IMR-90 (cell line): ENCODE measurements at regions not wholly inside any gene's neighbourhood (a gene's known extent, or its start where the extent isn't known, plus 50 kb on each side); places are given as distances from the start of the nearest gene placed in this dataset.

Source experiments
- ATAC-seq: fragments of 200-7000 bp; cut with Tn5 transposase; 2 replicates; pipeline ENCODE4 v1.9.1; 2020; ENCODE audit warnings: low read depth, mild to moderate bottlenecking, moderate library complexity
- BruUV-seq: library from RNA; stranded (reverse); fragments of 400-500 nt; replicated peaks from 2 replicates; lab custom pipeline; 2021; lab: Mats Ljungman, UMichigan
- CTCF ChIA-PET: fragments of 300-600 bp; formaldehyde crosslinking; extraction: SDS; loops from one replicate; lab custom pipeline; 2021; ENCODE audit warnings: antibody characterized with exemption; lab: Yijun Ruan, JAX
- POLR2A ChIA-PET: fragments of 300-600 bp; sonication (Branson Sonifier 250); formaldehyde crosslinking; loops from one replicate; lab custom pipeline; 2022; ENCODE audit warnings: antibody characterized with exemption; ENCODE audit not compliant: unreplicated experiment; lab: Charles Lee
- DNase-seq: peaks from one replicate; pipeline ENCODE4 v3.0.0; 2013
- H2AFZ ChIP-seq: replicated peaks from 2 replicates; pipeline ENCODE3; 2013; ENCODE audit warnings: low read length, mild to moderate bottlenecking; ENCODE audit not compliant: poor library complexity
- H2AK5ac ChIP-seq: 2 replicates; pipeline ENCODE4 v1.6.1; 2013; ENCODE audit warnings: low read depth, low read length, inconsistent platforms
- H2AK9ac ChIP-seq: replicated peaks from 2 replicates; pipeline ENCODE3; 2013; ENCODE audit warnings: mild to moderate bottlenecking, low read depth, low read length, moderate library complexity; ENCODE audit not compliant: poor library complexity
- H2BK120ac ChIP-seq: 2 replicates; pipeline ENCODE4 v1.6.1; 2013; ENCODE audit warnings: low read depth, low read length, inconsistent platforms
- H2BK15ac ChIP-seq: 3 replicates; pipeline ENCODE4 v1.6.1; 2013; ENCODE audit warnings: low read depth, low read length, inconsistent platforms
- H2BK20ac ChIP-seq: 2 replicates; pipeline ENCODE4 v1.6.1; 2013; ENCODE audit warnings: low read depth, mild to moderate bottlenecking, inconsistent platforms, low read length, moderate library complexity
- H2BK5ac ChIP-seq: 2 replicates; pipeline ENCODE4 v1.6.1; 2013; ENCODE audit warnings: mild to moderate bottlenecking, low read depth, low read length, inconsistent platforms; ENCODE audit not compliant: poor library complexity, severe bottlenecking
- H3K14ac ChIP-seq: replicated peaks from 2 replicates; pipeline ENCODE4 v1.6.1; 2013; ENCODE audit warnings: low read depth, low read length, inconsistent platforms
- H3K18ac ChIP-seq: 2 replicates; pipeline ENCODE4 v1.6.1; 2013; ENCODE audit warnings: low read depth, low read length, control low read depth
- H3K23ac ChIP-seq: 2 replicates; pipeline ENCODE4 v1.6.1; 2013; ENCODE audit warnings: low read depth, low read length, inconsistent platforms
- H3K27ac ChIP-seq: 2 replicates; pipeline ENCODE4 v1.5.1; 2013; ENCODE audit warnings: mild to moderate bottlenecking, control low read depth, low read length; ENCODE audit not compliant: insufficient read depth
- H3K27me3 ChIP-seq: 2 replicates; pipeline ENCODE4 v1.6.1; 2013; ENCODE audit warnings: low read length; ENCODE audit not compliant: control insufficient read depth, insufficient read depth
- H3K36me3 ChIP-seq: 2 replicates; pipeline ENCODE4 v1.6.1; 2013; ENCODE audit warnings: low read length, mixed read lengths; ENCODE audit not compliant: control insufficient read depth, insufficient read depth
- H3K4ac ChIP-seq: 2 replicates; pipeline ENCODE4 v1.6.1; 2013; ENCODE audit warnings: low read depth, low read length, inconsistent platforms
- H3K4me1 ChIP-seq: 2 replicates; pipeline ENCODE4 v1.6.1; 2013; ENCODE audit warnings: low read length, mixed read lengths; ENCODE audit not compliant: control insufficient read depth, insufficient read depth
- H3K4me2 ChIP-seq: 2 replicates; pipeline ENCODE4 v1.6.1; 2013; ENCODE audit warnings: low read depth, mild to moderate bottlenecking, control low read depth, low read length, moderate library complexity
- H3K4me3 ChIP-seq: 2 replicates; pipeline ENCODE4 v1.5.1; 2013; ENCODE audit warnings: low read depth, mild to moderate bottlenecking, control low read depth, low read length, moderate library complexity; ENCODE audit not compliant: insufficient read depth
- H3K56ac ChIP-seq: 2 replicates; pipeline ENCODE4 v1.6.1; 2013; ENCODE audit warnings: low read length, inconsistent platforms; ENCODE audit not compliant: insufficient read depth; ENCODE audit errors: extremely low read depth
- H3K79me1 ChIP-seq, 2 experiments: 2 replicates each; pipeline ENCODE4 v1.6.1; 2013; ENCODE audit warnings: low read length in 2 of 2, inconsistent platforms in 1 of 2, low read depth in 1 of 2
- H3K9ac ChIP-seq: 2 replicates; pipeline ENCODE4 v1.6.1; 2013; ENCODE audit warnings: low read depth, low read length, control low read depth
- H3K9me1 ChIP-seq: 2 replicates; pipeline ENCODE4 v1.6.1; 2013; ENCODE audit warnings: low read length, inconsistent platforms; ENCODE audit not compliant: insufficient read depth
- H3K9me3 ChIP-seq: 2 replicates; pipeline ENCODE4 v1.6.1; 2013; ENCODE audit warnings: low read length; ENCODE audit not compliant: control insufficient read depth, insufficient read depth
- H4K20me1 ChIP-seq: 2 replicates; pipeline ENCODE4 v1.6.1; 2013; ENCODE audit warnings: low read length, inconsistent platforms; ENCODE audit not compliant: insufficient read depth
- H4K5ac ChIP-seq: 2 replicates; pipeline ENCODE4 v1.6.1; 2013; ENCODE audit warnings: mild to moderate bottlenecking, low read depth, low read length, control low read depth
- H4K8ac ChIP-seq, 2 experiments: 2 replicates each; pipeline ENCODE4 v1.6.1; 2013; ENCODE audit warnings: low read depth in 2 of 2, low read length in 2 of 2, control low read depth in 1 of 2, inconsistent platforms in 1 of 2
- H4K91ac ChIP-seq: 2 replicates; pipeline ENCODE4 v1.6.1; 2013; ENCODE audit warnings: low read depth, low read length, inconsistent platforms; ENCODE audit not compliant: insufficient read depth
- BHLHE40 ChIP-seq: fragments of 150-350 bp; IDR thresholded peaks from 2 replicates; pipeline ENCODE4 v1.6.1; 2016; ENCODE audit warnings: mild to moderate bottlenecking, low read depth, low read length
- MAZ ChIP-seq: IDR thresholded peaks from 2 replicates; pipeline ENCODE4 v1.6.1; 2012; ENCODE audit warnings: low read depth, mild to moderate bottlenecking, low read length, improper control_type of control experiment, moderate library complexity, borderline replicate concordance
- MXI1 ChIP-seq: IDR thresholded peaks from 2 replicates; pipeline ENCODE4 v1.6.1; 2012; ENCODE audit warnings: low read depth, mild to moderate bottlenecking, low read length, moderate library complexity, borderline replicate concordance
- dilution Hi-C: fragments of 300-500 bp; cut with HindIII; formaldehyde crosslinking; loops from one replicate; pipeline ENCODE4 v1.14.3; 2018; ENCODE audit warnings: low sequenced_read_pairs; ENCODE audit not compliant: unreplicated experiment
- in situ Hi-C: fragments of 300-500 bp; cut with MboI; formaldehyde crosslinking; loops from 3 replicates; pipeline ENCODE4 v1.14.3; 2019; ENCODE audit warnings: low sequenced_read_pairs, inconsistent platforms, mixed read lengths
- intact Hi-C: fragments of 100-400 bp; cut with micrococcal nuclease; formaldehyde crosslinking; loops from 2 replicates; pipeline ENCODE4 v1.10.0; 2022
- TF ChIP-seq, protein P1 (sequence below): fragments of 150-350 bp; IDR thresholded peaks from 2 replicates; pipeline ENCODE4 v1.6.1; 2016; ENCODE audit warnings: low read depth, mild to moderate bottlenecking, low read length, moderate library complexity, borderline replicate concordance

DNA sequence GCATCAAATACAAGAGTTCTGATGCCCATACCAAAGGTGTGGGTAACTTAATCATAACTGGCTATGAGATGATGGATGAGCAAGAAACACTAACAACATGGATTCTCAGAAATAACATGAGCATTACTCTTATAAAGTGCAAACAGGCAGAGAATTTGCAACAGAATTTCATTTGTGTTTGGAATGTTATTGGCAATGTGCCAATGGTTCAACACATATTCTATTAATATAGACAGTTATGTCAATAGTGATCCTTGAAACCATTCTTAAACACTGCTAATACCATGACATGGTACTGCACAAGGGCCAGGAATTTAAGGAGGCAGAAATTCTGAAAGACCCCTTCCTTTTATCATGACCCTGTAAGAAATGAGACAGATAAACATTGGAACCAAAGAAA lies 217.1 kb upstream of the WSB1 start:
- H3K4ac ChIP-seq: no peak overlapping the region
- no peak overlapping the region for H2AFZ ChIP-seq
- no TSS peak for BruUV-seq
- no peaks in the 10 kb centered on the region for H3K27me3 ChIP-seq
- H4K5ac ChIP-seq: no peak overlapping the region
- H3K14ac ChIP-seq: no peak overlapping the region
- POLR2A ChIA-PET: no interaction called here
- no peaks in the 10 kb centered on the region for H3K79me1 ChIP-seq
- intact Hi-C loops: no loop called here
- no peak overlapping the region for H2BK5ac ChIP-seq
- H2AK9ac ChIP-seq: no peak overlapping the region
- no peak overlapping the region for H3K23ac ChIP-seq
- no peak overlapping the region for H2BK15ac ChIP-seq
- H3K9me1 ChIP-seq: no peaks in the 10 kb centered on the region
- H3K36me3 ChIP-seq: no peaks in the 10 kb centered on the region
- no peak overlapping the region for H3K4me2 ChIP-seq
- H2BK120ac ChIP-seq: no peak overlapping the region
- H2BK20ac ChIP-seq: no peak overlapping the region
- DNase-seq (no peak), ATAC-seq (no peak)
- peaks cover 2% of the 10 kb centered on the region; the same call in 1 of the 2 replicates for H3K9me3 ChIP-seq
- H3K56ac ChIP-seq: no peak overlapping the region
- H3K27ac ChIP-seq: no peak overlapping the region
- no peaks in the 10 kb centered on the region for H3K4me1 ChIP-seq
- CTCF ChIA-PET: no interaction called here
- no peak overlapping the region for H3K9ac ChIP-seq
- no peak overlapping the region for H3K4me3 ChIP-seq
- no peaks in the 10 kb centered on the region for H4K20me1 ChIP-seq
- no peak overlapping the region for H3K18ac ChIP-seq
- no peak overlapping the region for H4K8ac ChIP-seq
- TF ChIP-seq, protein P1, sequence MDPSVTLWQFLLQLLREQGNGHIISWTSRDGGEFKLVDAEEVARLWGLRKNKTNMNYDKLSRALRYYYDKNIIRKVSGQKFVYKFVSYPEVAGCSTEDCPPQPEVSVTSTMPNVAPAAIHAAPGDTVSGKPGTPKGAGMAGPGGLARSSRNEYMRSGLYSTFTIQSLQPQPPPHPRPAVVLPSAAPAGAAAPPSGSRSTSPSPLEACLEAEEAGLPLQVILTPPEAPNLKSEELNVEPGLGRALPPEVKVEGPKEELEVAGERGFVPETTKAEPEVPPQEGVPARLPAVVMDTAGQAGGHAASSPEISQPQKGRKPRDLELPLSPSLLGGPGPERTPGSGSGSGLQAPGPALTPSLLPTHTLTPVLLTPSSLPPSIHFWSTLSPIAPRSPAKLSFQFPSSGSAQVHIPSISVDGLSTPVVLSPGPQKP: no peak
- no peak for TF ChIP-seq MAZ
- no peak for TF ChIP-seq MXI1
- no peak for TF ChIP-seq BHLHE40
- H2AK5ac ChIP-seq: no peak overlapping the region
- in situ Hi-C loops: no loop called here
- dilution Hi-C loops: no loop called here
- H4K91ac ChIP-seq: no peak overlapping the region
